ENCODE measurements at regions not wholly inside any gene's neighbourhood (a gene's known extent, or its start where the extent isn't known, plus 50 kb on each side); places are given as distances from the start of the nearest gene placed in this dataset.
"Not testable (repeated sequence)": the region's sequence is repeated elsewhere in the genome, so short reads cannot be mapped to it uniquely, and the experiment has no call there.

DNA sequence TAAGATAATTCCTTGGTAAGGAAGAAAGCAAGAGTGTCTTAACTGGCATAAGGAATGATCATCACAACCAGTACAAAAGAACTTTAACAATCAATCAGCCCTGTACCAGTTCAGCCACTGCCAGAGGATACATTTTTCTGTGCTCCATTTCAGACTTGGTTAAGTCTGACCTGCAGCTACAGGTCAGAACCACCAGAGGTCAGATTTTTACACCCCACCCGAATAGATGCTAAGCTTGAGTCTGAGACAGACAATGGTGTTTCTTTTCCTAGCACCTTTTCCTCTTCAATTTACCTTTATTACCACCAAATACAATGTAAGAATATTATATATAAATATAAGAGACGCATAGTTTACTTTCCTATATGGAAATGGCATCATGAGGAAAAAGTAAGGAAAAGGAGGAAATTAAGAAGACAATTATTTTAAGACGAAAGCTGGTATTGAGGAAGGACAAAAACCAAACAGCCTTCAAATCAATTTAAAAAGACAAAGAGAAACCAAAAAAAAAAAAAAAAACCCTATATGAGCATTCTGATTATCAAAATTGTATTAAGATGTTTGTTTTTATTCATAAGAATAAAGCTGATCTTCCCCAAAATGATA, 215.3 kb upstream of the TTC29 start:
- peaks cover 0 to 18% (median 0%) of the 10 kb centered on the region in 9 donors for H3K4me1 ChIP-seq
- H3K4me3 ChIP-seq: no peak overlapping the region
- peaks cover 0 to 14% (median 0%) of the 10 kb centered on the region in 7 donors for H3K27me3 ChIP-seq
- DNase-seq (peak in 1 of 2 donors; percentile 20), ATAC-seq (peak in 6 of 8 donors; percentile 34 to 68 (median 60))
- H3K9me3 ChIP-seq: no peaks in the 10 kb centered on the region
- H3K36me3 ChIP-seq: no peaks in the 10 kb centered on the region
- no peak overlapping the region for H3K27ac ChIP-seq
- TF ChIP-seq, protein P1, sequence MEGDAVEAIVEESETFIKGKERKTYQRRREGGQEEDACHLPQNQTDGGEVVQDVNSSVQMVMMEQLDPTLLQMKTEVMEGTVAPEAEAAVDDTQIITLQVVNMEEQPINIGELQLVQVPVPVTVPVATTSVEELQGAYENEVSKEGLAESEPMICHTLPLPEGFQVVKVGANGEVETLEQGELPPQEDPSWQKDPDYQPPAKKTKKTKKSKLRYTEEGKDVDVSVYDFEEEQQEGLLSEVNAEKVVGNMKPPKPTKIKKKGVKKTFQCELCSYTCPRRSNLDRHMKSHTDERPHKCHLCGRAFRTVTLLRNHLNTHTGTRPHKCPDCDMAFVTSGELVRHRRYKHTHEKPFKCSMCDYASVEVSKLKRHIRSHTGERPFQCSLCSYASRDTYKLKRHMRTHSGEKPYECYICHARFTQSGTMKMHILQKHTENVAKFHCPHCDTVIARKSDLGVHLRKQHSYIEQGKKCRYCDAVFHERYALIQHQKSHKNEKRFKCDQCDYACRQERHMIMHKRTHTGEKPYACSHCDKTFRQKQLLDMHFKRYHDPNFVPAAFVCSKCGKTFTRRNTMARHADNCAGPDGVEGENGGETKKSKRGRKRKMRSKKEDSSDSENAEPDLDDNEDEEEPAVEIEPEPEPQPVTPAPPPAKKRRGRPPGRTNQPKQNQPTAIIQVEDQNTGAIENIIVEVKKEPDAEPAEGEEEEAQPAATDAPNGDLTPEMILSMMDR (IDR thresholded peaks at IDR 0.05): peak; percentile 56 to 84 (median 77)
- WGBS, 2 donors: 34 to 39% methylated on average over 3 of the region's 3 CpGs
- intact Hi-C loops (cut with DNase I): loop anchor here in 6 of 10 donors (2.0 to 5.0 kb wide), 4 partner anchors 166 to 431 kb away; no protein-coding TSS in a partner anchor

DNA sequence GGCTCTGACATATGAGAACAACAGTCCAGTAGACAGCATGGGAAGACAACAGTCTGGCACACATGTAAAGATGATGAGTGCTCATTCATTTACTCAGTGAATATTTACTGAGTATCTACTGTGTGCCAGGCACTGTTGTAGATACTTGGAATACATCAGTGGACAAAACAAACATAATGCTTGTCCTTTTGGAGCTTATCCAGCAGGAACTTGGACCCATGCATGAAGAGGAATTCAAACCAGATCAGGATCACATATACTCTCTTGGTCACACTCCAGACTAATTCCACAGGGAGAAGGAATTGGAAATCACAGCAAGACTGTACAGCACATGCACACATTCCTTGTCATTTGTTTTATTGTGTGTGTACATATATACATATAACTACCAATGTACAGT, 217.6 kb upstream of the TTC29 start:
- Histone ChIP-seq H3K36me3 (no peaks in the 10 kb centered on the region), H3K9me3 (no peaks in the 10 kb centered on the region), H3K4me1 (peaks cover 0 to 4% (median 0%) of the 10 kb centered on the region in 9 donors), H3K27me3 (peaks cover 0 to 3% (median 0%) of the 10 kb centered on the region in 7 donors), H3K27ac (no peak overlapping the region), H3K4me3 (no peak overlapping the region)
- intact Hi-C loops (cut with DNase I): loop anchor here in 4 of 10 donors (5.0 kb wide), 3 partner anchors 164 to 429 kb away; no protein-coding TSS in a partner anchor
- TF ChIP-seq, protein P1 (IDR thresholded peaks at IDR 0.05): no peak
- ATAC-seq: no peak
- no peak for DNase-seq

DNA sequence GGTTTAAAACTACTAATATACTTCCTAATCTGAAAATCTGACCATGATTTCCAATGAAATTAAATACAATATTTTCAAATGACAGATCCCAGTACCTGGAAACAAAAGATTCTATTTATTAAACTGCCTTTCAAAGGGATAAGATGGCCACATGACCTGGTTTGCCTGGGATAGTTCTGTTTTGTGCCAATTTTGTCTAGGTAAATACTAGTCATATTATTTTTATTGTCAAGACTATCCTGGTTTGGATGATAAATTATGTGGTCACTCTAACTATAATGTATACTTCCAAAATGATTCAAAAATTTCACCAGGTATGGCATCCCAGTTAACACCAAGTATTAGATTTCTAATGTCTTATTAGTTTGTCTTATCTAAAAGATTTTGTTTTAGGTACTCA, 222.5 kb upstream of the TTC29 start:
- H3K27ac ChIP-seq; intact Hi-C loops (cut with DNase I): not testable (repeated sequence)

DNA sequence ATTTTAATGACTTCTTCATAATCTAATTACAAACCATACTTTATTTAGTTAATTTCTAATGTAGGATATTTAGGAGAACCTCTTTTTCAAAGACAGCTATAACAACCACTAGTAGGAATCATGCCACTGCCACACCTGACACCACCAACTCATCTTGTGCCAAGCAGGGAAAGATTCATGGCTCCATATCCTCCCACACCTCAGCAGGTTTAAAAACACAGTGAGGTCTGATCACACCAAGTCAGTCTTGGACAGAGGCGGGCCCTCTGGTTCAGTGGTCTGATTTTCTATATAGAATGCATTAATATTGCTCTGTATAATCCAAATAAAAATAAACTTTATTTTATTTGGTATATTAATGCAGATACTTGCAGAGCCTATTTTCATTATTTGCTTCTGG, 227.7 kb upstream of the TTC29 start:
- Histone ChIP-seq H3K4me3 (no peak overlapping the region), H3K27ac (peak overlapping the region in 5 of 10 donors; percentile 11 to 57 (median 17)), H3K27me3 (no peaks in the 10 kb centered on the region), H3K36me3 (no peaks in the 10 kb centered on the region), H3K9me3 (no peaks in the 10 kb centered on the region), H3K4me1 (peaks cover 0 to 12% (median 0%) of the 10 kb centered on the region in 9 donors)
- intact Hi-C loops (cut with DNase I): loop anchor here in 1 of 10 donors (10.0 kb wide), 1 partner anchor 151 kb away; no protein-coding TSS in a partner anchor
- TF ChIP-seq, protein P1 (IDR thresholded peaks at IDR 0.05): no peak
- whole genome bisulfite sequencing, 2 donors: 74 to 82% methylated on average over 1 of the region's 1 CpG
- peak in 6 of 8 donors; percentile 42 to 66 (median 52) for ATAC-seq
- DNase-seq: no peak

More for the DNA sequence above, 222.5 kb upstream of the TTC29 start:
- H3K27me3 ChIP-seq, H3K36me3 ChIP-seq, H3K9me3 ChIP-seq, H3K4me1 ChIP-seq, ATAC-seq, H3K4me3 ChIP-seq, DNase-seq: not testable (repeated sequence)

Data from heart right ventricle (tissue), 16 donors.